RWPE2 (cell line): ENCODE measurements at regions not wholly inside any gene's neighbourhood (a gene's known extent, or its start where the extent isn't known, plus 50 kb on each side); places are given as distances from the start of the nearest gene placed in this dataset.

Experiments used
- ATAC-seq: fragments of 200-7000 bp; cut with Tn5 transposase; 3 replicates; pipeline ENCODE4 v1.9.1; 2021; ENCODE audit warnings: low read depth
- DNase-seq: peaks from one replicate; pipeline ENCODE4 v3.0.0-alpha.2; 2020; ENCODE audit warnings: low spot score
- H3K27ac ChIP-seq: fragments of 450-650 bp; 2 replicates; pipeline ENCODE4 v1.5.1; 2017; ENCODE audit warnings: mild to moderate bottlenecking; ENCODE audit not compliant: poor library complexity, severe bottlenecking
- H3K27me3 ChIP-seq: fragments of 250-450 bp; sonication (Bioruptor Pico); 2 replicates; pipeline ENCODE4 v1.5.1; 2021; ENCODE audit warnings: mild to moderate bottlenecking, moderate library complexity; ENCODE audit not compliant: insufficient read depth, poor library complexity, severe bottlenecking
- H3K36me3 ChIP-seq: fragments of 250-450 bp; sonication (Bioruptor Pico); 2 replicates; pipeline ENCODE4 v1.5.1; 2020; ENCODE audit warnings: low read depth, mild to moderate bottlenecking, moderate library complexity
- H3K4me1 ChIP-seq: fragments of 250-450 bp; sonication (Bioruptor Pico); 2 replicates; pipeline ENCODE4 v1.5.1; 2021; ENCODE audit warnings: mild to moderate bottlenecking, moderate library complexity; ENCODE audit not compliant: insufficient read depth, poor library complexity, severe bottlenecking
- H3K4me3 ChIP-seq: fragments of 250-450 bp; sonication (Bioruptor Pico); 2 replicates; pipeline ENCODE4 v1.5.1; 2021; ENCODE audit warnings: mild to moderate bottlenecking, moderate library complexity; ENCODE audit not compliant: severe bottlenecking
- H3K9me3 ChIP-seq: fragments of 250-450 bp; sonication (Bioruptor Pico); 2 replicates; pipeline ENCODE4 v1.5.1; 2021; ENCODE audit warnings: mild to moderate bottlenecking, moderate library complexity; ENCODE audit not compliant: severe bottlenecking
- TF ChIP-seq, protein P1 (sequence below): fragments of 450-650 bp; IDR thresholded peaks from one replicate; pipeline ENCODE4 v1.5.1; 2017; ENCODE audit warnings: mild to moderate bottlenecking, moderate library complexity; ENCODE audit not compliant: poor library complexity, severe bottlenecking

DNA sequence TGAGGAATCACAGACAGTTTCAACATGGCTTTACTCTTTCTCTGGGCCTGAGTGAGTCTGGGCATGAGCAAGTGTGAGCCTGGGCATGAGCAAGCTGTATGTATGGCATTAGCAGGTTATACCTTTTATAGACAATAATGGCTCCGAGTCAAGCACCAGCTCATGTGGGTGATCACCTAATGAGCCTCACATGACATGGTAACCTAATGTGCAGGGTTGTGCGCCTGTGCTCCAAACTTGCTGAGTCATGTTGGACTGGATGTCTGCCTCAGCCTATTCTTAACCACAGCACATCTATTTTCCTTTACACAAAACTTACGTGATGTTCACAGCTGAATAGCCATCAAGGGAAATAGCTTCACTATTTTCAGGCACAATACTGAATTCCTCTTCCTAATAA lies 236.2 kb upstream of the NRIP1 start:
- TF ChIP-seq, protein P1, sequence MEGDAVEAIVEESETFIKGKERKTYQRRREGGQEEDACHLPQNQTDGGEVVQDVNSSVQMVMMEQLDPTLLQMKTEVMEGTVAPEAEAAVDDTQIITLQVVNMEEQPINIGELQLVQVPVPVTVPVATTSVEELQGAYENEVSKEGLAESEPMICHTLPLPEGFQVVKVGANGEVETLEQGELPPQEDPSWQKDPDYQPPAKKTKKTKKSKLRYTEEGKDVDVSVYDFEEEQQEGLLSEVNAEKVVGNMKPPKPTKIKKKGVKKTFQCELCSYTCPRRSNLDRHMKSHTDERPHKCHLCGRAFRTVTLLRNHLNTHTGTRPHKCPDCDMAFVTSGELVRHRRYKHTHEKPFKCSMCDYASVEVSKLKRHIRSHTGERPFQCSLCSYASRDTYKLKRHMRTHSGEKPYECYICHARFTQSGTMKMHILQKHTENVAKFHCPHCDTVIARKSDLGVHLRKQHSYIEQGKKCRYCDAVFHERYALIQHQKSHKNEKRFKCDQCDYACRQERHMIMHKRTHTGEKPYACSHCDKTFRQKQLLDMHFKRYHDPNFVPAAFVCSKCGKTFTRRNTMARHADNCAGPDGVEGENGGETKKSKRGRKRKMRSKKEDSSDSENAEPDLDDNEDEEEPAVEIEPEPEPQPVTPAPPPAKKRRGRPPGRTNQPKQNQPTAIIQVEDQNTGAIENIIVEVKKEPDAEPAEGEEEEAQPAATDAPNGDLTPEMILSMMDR, result no peak
- Histone ChIP-seq H3K27me3 (no peaks in the 10 kb centered on the region), H3K4me1 (peaks cover 8% of the 10 kb centered on the region), H3K4me3 (no peak overlapping the region), H3K36me3 (no peaks in the 10 kb centered on the region), H3K27ac (no peak overlapping the region), H3K9me3 (no peaks in the 10 kb centered on the region)
- ATAC-seq (no peak), DNase-seq (no peak)

DNA sequence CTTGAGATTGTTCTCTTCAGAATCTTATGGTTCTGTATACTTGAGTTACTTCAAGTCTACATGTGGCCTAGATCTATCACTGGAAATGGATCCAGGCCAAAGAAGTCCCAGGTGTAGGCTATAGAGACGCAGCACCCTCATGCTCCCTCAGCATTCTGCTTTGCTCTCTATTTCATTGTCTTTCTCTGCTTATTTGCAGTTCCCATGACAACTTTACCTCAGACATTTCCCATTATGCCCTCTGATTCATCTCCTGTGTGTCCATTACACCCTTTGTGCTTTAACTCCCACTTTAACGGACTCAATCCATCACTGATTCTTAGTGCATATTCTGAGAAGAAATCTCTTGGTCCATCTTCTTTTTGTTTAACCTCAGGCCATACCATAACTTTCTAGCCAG lies 236.9 kb upstream of the NRIP1 start:
- H3K4me1 ChIP-seq, result peaks cover 8% of the 10 kb centered on the region
- TF ChIP-seq, protein P1, result no peak
- no peaks in the 10 kb centered on the region for H3K36me3 ChIP-seq
- ATAC-seq, result no peak
- no peak overlapping the region for H3K27ac ChIP-seq
- no peaks in the 10 kb centered on the region for H3K9me3 ChIP-seq
- no peaks in the 10 kb centered on the region for H3K27me3 ChIP-seq
- no peak overlapping the region for H3K4me3 ChIP-seq
- DNase-seq, result no peak

DNA sequence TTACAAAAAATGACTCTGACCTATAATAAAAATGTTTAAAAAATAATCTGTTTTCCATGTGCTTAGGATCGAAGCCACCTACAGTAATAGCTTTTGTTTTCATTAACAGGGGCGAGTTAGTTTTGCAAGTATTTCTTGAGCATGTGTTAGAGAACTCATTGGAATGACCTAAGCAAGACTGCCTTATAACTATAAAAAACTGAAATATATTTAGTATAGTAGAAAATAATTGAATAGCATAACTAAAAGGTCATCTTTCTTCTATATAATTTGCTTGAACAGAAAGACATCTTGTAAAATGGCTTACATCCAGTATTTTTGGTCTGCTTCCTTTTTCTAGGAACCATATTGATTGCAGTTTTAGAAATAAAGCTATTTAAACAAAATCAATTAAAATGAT lies 241.5 kb upstream of the NRIP1 start:
- H3K4me3 ChIP-seq, result no peak overlapping the region

DNA sequence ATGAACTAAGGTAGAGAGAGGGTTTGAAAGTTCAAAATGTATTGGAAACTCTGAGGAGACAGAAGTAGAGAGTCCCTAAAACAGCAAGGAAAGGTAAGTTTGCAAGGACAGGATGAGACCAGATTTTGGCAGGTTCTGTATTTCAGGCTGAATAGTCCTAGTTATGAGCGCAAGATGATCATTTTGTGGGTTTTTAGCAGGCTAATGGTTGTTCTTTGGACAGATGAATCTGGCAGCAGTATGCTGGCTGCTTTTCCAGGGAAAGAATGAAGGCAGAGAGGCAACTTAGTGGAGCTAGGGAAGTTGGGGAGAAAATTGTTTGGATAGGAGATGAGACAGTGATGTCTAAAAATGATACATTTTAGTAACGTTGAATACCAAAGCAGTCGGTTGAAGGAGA lies 243.5 kb upstream of the NRIP1 start:
- ATAC-seq (no peak), DNase-seq (no peak)
- Histone ChIP-seq H3K9me3 (no peaks in the 10 kb centered on the region), H3K4me3 (no peak overlapping the region), H3K27ac (peak overlapping the region; percentile 26), H3K36me3 (no peaks in the 10 kb centered on the region), H3K27me3 (no peaks in the 10 kb centered on the region), H3K4me1 (peaks cover 20% of the 10 kb centered on the region)
- TF ChIP-seq, protein P1, result no peak

More for the DNA sequence above, 241.5 kb upstream of the NRIP1 start:
- H3K36me3 ChIP-seq, result no peaks in the 10 kb centered on the region
- DNase-seq (no peak), ATAC-seq (no peak)
- H3K27ac ChIP-seq, result no peak overlapping the region
- no peaks in the 10 kb centered on the region for H3K9me3 ChIP-seq
- TF ChIP-seq, protein P1, result no peak
- no peaks in the 10 kb centered on the region for H3K27me3 ChIP-seq
- peaks cover 20% of the 10 kb centered on the region for H3K4me1 ChIP-seq

DNA sequence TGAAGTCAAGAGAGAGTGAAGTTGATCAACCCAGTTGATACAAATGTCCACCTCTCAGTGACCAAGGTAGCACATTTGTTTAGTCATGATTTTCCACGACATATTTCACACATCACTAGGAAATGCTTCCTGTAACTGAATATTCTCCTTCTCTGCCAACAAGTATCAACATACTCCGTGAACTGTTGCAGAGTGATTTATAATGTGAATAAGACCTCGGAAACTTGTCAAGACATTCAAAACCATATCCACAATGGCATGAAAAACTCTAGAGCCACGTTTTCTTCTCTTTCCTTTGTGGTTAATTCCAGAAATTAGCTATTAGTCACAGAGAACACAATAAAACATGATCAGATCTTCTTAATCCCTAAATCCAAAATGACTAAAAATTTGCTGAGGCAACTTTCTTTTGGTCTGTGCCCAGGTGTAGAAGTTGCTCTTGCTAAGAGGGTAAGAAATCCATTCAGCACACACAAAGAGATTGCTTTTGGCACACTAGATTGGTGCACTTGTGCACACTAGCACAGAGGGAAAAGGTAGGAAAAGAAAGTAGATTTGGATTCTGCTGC lies 244.3 kb upstream of the NRIP1 start:
- Histone ChIP-seq H3K4me3 (no peak overlapping the region), H3K9me3 (no peaks in the 10 kb centered on the region), H3K4me1 (peaks cover 17% of the 10 kb centered on the region), H3K27ac (peak overlapping the region; percentile 26), H3K27me3 (no peaks in the 10 kb centered on the region), H3K36me3 (no peaks in the 10 kb centered on the region)
- DNase-seq, result no peak
- peak; percentile 66 for ATAC-seq
- TF ChIP-seq, protein P1, result no peak
